Peyer's patch (tissue), 4 donors: ENCODE measurements at regions not wholly inside any gene's neighbourhood (a gene's known extent, or its start where the extent isn't known, plus 50 kb on each side); places are given as distances from the start of the nearest gene placed in this dataset.

Source experiments
- CTCF ChIP-seq, 6 experiments: fragments of 450-650 bp in 4 of 6; fragments of 200-600 bp in 2 of 6; sonication (generic) in 1 of 6; IDR thresholded peaks; one replicate each; pipeline ENCODE4 v1.5.1; 2017 to 2019; ENCODE audit warnings: antibody characterized with exemption in 6 of 6, mild to moderate bottlenecking in 3 of 6, moderate library complexity in 1 of 6
- POLR2A ChIP-seq, 2 donors: fragments of 450-650 bp; IDR thresholded peaks; one replicate each; pipeline ENCODE4 v1.5.1; 2017; ENCODE audit warnings: antibody characterized with exemption in 2 of 2, mild to moderate bottlenecking in 2 of 2, moderate library complexity in 2 of 2

GRCh38 chr1:5576011-5576672, 416.1 kb downstream of the NPHP4 start:
- TF ChIP-seq POLR2A (IDR thresholded peaks at IDR 0.05) = no peak
- no peak for TF ChIP-seq CTCF (IDR thresholded peaks at IDR 0.05)
